PC-3 (cell line): ENCODE measurements at regions not wholly inside any gene's neighbourhood (a gene's known extent, or its start where the extent isn't known, plus 50 kb on each side); places are given as distances from the start of the nearest gene placed in this dataset.

Source experiments
- ATAC-seq: fragments of 200-7000 bp; cut with Tn5 transposase; 2 replicates; pipeline ENCODE4 v1.9.1; 2020; ENCODE audit warnings: mild to moderate bottlenecking, moderate library complexity
- BruUV-seq: library from RNA; stranded (reverse); fragments of 400-500 nt; replicated peaks from 2 replicates; lab custom pipeline; 2021; lab: Mats Ljungman, UMichigan
- CTCF ChIA-PET: fragments of 300-600 bp; sonication (Branson Sonifier 250); formaldehyde crosslinking; loops from one replicate; lab custom pipeline; 2022; ENCODE audit warnings: antibody characterized with exemption; lab: Charles Lee
- POLR2A ChIA-PET: fragments of 300-600 bp; sonication (Branson Sonifier 250); formaldehyde crosslinking; loops from one replicate; lab custom pipeline; 2022; ENCODE audit warnings: antibody characterized with exemption; ENCODE audit not compliant: unreplicated experiment; lab: Charles Lee
- DNase-seq: peaks from one replicate; pipeline ENCODE4 v3.0.0-alpha.2; 2015
- H2AFZ ChIP-seq: fragments of 300-600 bp; sonication (generic); 2 replicates; pipeline ENCODE4 v1.6.0; 2016; ENCODE audit warnings: antibody characterized with exemption, low read length
- H3F3A ChIP-seq: fragments of 300-600 bp; sonication (generic); one replicate; pipeline ENCODE4 v1.6.0; 2017; ENCODE audit warnings: antibody characterized with exemption, low read length, control low read depth, mild to moderate bottlenecking; ENCODE audit not compliant: unreplicated experiment
- H3K27ac ChIP-seq: fragments of 300-600 bp; sonication (generic); 2 replicates; pipeline ENCODE4 v1.5.1; 2016; ENCODE audit warnings: mild to moderate bottlenecking, low read length
- H3K27me3 ChIP-seq: fragments of 300-600 bp; sonication (generic); 2 replicates; pipeline ENCODE4 v1.6.1; 2016; ENCODE audit warnings: low read length, mixed read lengths
- H3K36me3 ChIP-seq: fragments of 300-600 bp; sonication (generic); 2 replicates; pipeline ENCODE4 v1.6.1; 2016; ENCODE audit warnings: low read depth, mixed run types, low read length, mixed read lengths
- H3K4me1 ChIP-seq: fragments of 300-600 bp; sonication (generic); 2 replicates; pipeline ENCODE4 v1.5.1; 2016; ENCODE audit warnings: low read length; ENCODE audit not compliant: insufficient read depth
- H3K4me2 ChIP-seq: fragments of 300-600 bp; sonication (generic); 2 replicates; pipeline ENCODE4 v1.6.0; 2016; ENCODE audit warnings: low read length
- H3K4me3 ChIP-seq: fragments of 300-600 bp; sonication (generic); 2 replicates; pipeline ENCODE4 v1.5.1; 2016; ENCODE audit warnings: mild to moderate bottlenecking, low read length, mixed read lengths
- H3K79me2 ChIP-seq: fragments of 300-600 bp; sonication (generic); 2 replicates; pipeline ENCODE4 v1.6.1; 2017; ENCODE audit warnings: low read length, mixed read lengths
- H3K9ac ChIP-seq: fragments of 300-600 bp; sonication (generic); 2 replicates; pipeline ENCODE4 v1.6.0; 2016; ENCODE audit warnings: mild to moderate bottlenecking, low read length
- H3K9me2 ChIP-seq: fragments of 300-600 bp; sonication (generic); replicated peaks from 2 replicates; pipeline ENCODE4 v1.6.1; 2016; ENCODE audit warnings: mixed run types, low read length, mixed read lengths
- H3K9me3 ChIP-seq: fragments of 300-600 bp; sonication (generic); 2 replicates; pipeline ENCODE4 v1.6.1; 2016; ENCODE audit warnings: low read length, mixed read lengths
- H4K20me1 ChIP-seq: fragments of 300-600 bp; sonication (generic); 2 replicates; pipeline ENCODE4 v1.6.1; 2016; ENCODE audit warnings: low read length, mixed read lengths
- EZH2 ChIP-seq: fragments of 300-600 bp; sonication (generic); IDR thresholded peaks from one replicate; pipeline ENCODE4 v1.6.1; 2017; ENCODE audit warnings: antibody characterized with exemption, mild to moderate bottlenecking, low read length; ENCODE audit not compliant: unreplicated experiment
- EZH2phosphoT487 ChIP-seq: fragments of 300-600 bp; sonication (generic); IDR thresholded peaks from 2 replicates; pipeline ENCODE4 v1.6.1; 2018; ENCODE audit warnings: mild to moderate bottlenecking, antibody characterized with exemption, low read length, borderline replicate concordance
- intact Hi-C: fragments of 100-400 bp; cut with micrococcal nuclease; formaldehyde crosslinking; loops from 2 replicates; pipeline ENCODE4 v1.9.0; 2023
- TF ChIP-seq, protein P1 (sequence below): fragments of 300-600 bp; sonication (generic); conservative IDR thresholded peaks from 2 replicates; pipeline ENCODE4 v1.5.1; 2017; ENCODE audit warnings: antibody characterized with exemption, low read depth, mild to moderate bottlenecking, low read length

GRCh38 chr9:30970812-30971211, 1413.6 kb upstream of the ACO1 start:
- no peaks in the 10 kb centered on the region for H3K36me3 ChIP-seq
- H3F3A ChIP-seq: no peaks in the 10 kb centered on the region
- H3K27ac ChIP-seq: no peak overlapping the region
- H3K9ac ChIP-seq: no peak overlapping the region
- no TSS peak for BruUV-seq
- no peaks in the 10 kb centered on the region for H3K9me3 ChIP-seq
- intact Hi-C loops: no loop called here
- no peak overlapping the region for H2AFZ ChIP-seq
- H3K4me2 ChIP-seq: no peak overlapping the region
- no peak for ATAC-seq
- ChIA-PET POLR2A (no interaction called here), CTCF (no interaction called here)
- no peak for DNase-seq
- H3K27me3 ChIP-seq: no peaks in the 10 kb centered on the region
- no peak for TF ChIP-seq EZH2
- TF ChIP-seq, protein P1, sequence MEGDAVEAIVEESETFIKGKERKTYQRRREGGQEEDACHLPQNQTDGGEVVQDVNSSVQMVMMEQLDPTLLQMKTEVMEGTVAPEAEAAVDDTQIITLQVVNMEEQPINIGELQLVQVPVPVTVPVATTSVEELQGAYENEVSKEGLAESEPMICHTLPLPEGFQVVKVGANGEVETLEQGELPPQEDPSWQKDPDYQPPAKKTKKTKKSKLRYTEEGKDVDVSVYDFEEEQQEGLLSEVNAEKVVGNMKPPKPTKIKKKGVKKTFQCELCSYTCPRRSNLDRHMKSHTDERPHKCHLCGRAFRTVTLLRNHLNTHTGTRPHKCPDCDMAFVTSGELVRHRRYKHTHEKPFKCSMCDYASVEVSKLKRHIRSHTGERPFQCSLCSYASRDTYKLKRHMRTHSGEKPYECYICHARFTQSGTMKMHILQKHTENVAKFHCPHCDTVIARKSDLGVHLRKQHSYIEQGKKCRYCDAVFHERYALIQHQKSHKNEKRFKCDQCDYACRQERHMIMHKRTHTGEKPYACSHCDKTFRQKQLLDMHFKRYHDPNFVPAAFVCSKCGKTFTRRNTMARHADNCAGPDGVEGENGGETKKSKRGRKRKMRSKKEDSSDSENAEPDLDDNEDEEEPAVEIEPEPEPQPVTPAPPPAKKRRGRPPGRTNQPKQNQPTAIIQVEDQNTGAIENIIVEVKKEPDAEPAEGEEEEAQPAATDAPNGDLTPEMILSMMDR: no peak
- no peak for TF ChIP-seq EZH2phosphoT487
- H4K20me1 ChIP-seq: no peaks in the 10 kb centered on the region
- H3K4me1 ChIP-seq: no peaks in the 10 kb centered on the region
- no peaks in the 10 kb centered on the region for H3K79me2 ChIP-seq
- no peaks in the 10 kb centered on the region for H3K9me2 ChIP-seq
- no peak overlapping the region for H3K4me3 ChIP-seq

DNA sequence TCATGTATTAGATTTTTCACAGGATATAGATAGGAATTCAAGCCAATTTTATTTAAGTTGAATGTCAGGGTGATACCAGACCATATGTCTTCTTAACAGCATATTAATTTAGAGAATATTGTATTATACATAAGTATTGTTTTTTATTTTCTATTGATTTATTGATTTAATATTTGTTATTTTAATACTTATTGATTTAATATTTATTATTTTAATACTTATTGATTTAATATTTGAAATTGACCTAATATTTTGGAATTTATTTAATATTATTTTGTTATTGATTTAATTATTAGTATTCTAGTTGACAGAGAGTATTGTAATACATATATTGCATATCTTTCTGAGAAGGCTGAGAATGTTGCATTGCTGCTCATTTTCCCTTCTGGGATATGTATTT, 1411.8 kb upstream of the ACO1 start:
- intact Hi-C loops: no loop called here
- Histone ChIP-seq H3K9me2 (no peaks in the 10 kb centered on the region), H3K4me1 (no peaks in the 10 kb centered on the region), H3K79me2 (no peaks in the 10 kb centered on the region), H2AFZ (no peak overlapping the region), H3K9me3 (no peaks in the 10 kb centered on the region), H3K4me2 (no peak overlapping the region), H4K20me1 (no peaks in the 10 kb centered on the region), H3K27me3 (no peaks in the 10 kb centered on the region), H3K9ac (no peak overlapping the region), H3K36me3 (no peaks in the 10 kb centered on the region), H3K27ac (no peak overlapping the region), H3K4me3 (no peak overlapping the region), H3F3A (no peaks in the 10 kb centered on the region)
- no peak for ATAC-seq
- ChIA-PET POLR2A (no interaction called here), CTCF (no interaction called here)
- TF ChIP-seq EZH2 (no peak), EZH2phosphoT487 (no peak)
- TF ChIP-seq, protein P1: no peak
- no peak for DNase-seq
- no TSS peak for BruUV-seq

DNA sequence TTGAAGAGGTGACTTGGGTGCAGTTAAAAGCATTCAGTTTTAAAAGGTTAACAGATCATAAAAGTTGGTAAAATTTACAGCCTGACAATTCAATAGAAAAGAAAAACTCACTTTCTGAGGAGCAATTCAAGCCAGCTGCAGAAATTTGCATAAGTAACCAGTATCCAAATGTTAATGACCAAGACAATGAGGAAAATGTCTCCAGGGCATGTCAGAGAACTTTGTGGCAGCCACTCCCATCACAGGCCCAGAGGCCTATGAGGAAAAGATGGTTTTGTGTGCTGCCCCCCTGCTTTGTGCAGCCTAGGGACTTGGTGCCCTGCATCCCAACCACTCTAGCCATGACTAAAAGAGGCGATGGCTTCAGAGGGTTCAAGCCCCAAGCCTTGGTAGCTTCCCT, 1406.5 kb upstream of the ACO1 start:
- DNase-seq: no peak
- Histone ChIP-seq H4K20me1 (no peaks in the 10 kb centered on the region), H3K9ac (no peak overlapping the region), H3K36me3 (no peaks in the 10 kb centered on the region), H3K4me3 (no peak overlapping the region), H3K4me1 (no peaks in the 10 kb centered on the region), H3F3A (no peaks in the 10 kb centered on the region), H3K79me2 (no peaks in the 10 kb centered on the region), H3K9me3 (no peaks in the 10 kb centered on the region), H3K27me3 (no peaks in the 10 kb centered on the region), H2AFZ (no peak overlapping the region), H3K9me2 (no peaks in the 10 kb centered on the region), H3K4me2 (no peak overlapping the region), H3K27ac (no peak overlapping the region)
- TF ChIP-seq, protein P1: no peak
- TF ChIP-seq EZH2phosphoT487 (no peak), EZH2 (no peak)
- ChIA-PET POLR2A (no interaction called here), CTCF (no interaction called here)
- no peak for ATAC-seq
- intact Hi-C loops: no loop called here
- BruUV-seq: no TSS peak
